BLaER1 treated with 17β-estradiol and CSF1 and Interleukin-3, amounts not matched to agents 10 nM and 100 nM (cell line): ENCODE measurements at regions not wholly inside any gene's neighbourhood (a gene's known extent, or its start where the extent isn't known, plus 50 kb on each side); places are given as distances from the start of the nearest gene placed in this dataset.

Source experiments
- H3K27ac ChIP-seq, 11 experiments: shearing (Covaris generic); formaldehyde crosslinking; 2 replicates each; pipeline ENCODE4 v1.8.1; 2022
- H3K27me3 ChIP-seq, 11 experiments: shearing (Covaris generic); formaldehyde crosslinking; 2 replicates each; pipeline ENCODE4 v1.8.1; 2022
- H3K36me3 ChIP-seq, 11 experiments: shearing (Covaris generic); formaldehyde crosslinking; 2 replicates each; pipeline ENCODE4 v1.8.1; 2022
- H3K4me1 ChIP-seq, 10 experiments: shearing (Covaris generic); formaldehyde crosslinking; 2 replicates each; pipeline ENCODE4 v1.8.1; 2022
- H3K4me2 ChIP-seq, 11 experiments: shearing (Covaris generic); formaldehyde crosslinking; 2 replicates each; pipeline ENCODE4 v1.8.1; 2022
- H3K4me3 ChIP-seq, 10 experiments: shearing (Covaris generic); formaldehyde crosslinking; 2 replicates each; pipeline ENCODE4 v1.8.1; 2022
- H3K9ac ChIP-seq, 11 experiments: shearing (Covaris generic); formaldehyde crosslinking; 2 replicates each; pipeline ENCODE4 v1.8.1; 2022
- H3K9me3 ChIP-seq, 11 experiments: shearing (Covaris generic); formaldehyde crosslinking; replicated peaks in 1 of 11; 2 replicates each; pipeline ENCODE4 v1.8.1; 2022
- H4K20me1 ChIP-seq, 11 experiments: shearing (Covaris generic); formaldehyde crosslinking; 2 replicates each; pipeline ENCODE4 v1.8.1; 2022
- Cebpa-rat ChIP-seq, 11 experiments: shearing (Covaris generic); IDR thresholded peaks; 2 replicates each; pipeline ENCODE4 v1.8.1; 2022

- no peak for TF ChIP-seq Cebpa-rat (IDR thresholded peaks at IDR 0.05)
- Histone ChIP-seq H3K36me3 (no peaks in the 10 kb centered on the region), H3K4me1 (no peaks in the 10 kb centered on the region), H3K9ac (no peak overlapping the region), H3K27me3 (no peaks in the 10 kb centered on the region), H3K4me2 (no peak overlapping the region), H3K27ac (no peak overlapping the region), H4K20me1 (no peaks in the 10 kb centered on the region), H3K9me3 (no peaks in the 10 kb centered on the region), H3K4me3 (no peak overlapping the region)
These were observed 957.0 kb downstream of the NCAM2 start for GRCh38 chr21:21955204-21955603.

GRCh38 chr21:21957490-21957889 is 959.3 kb downstream of the NCAM2 start:
- H3K27ac ChIP-seq, result no peak overlapping the region
- H3K4me1 ChIP-seq, result no peaks in the 10 kb centered on the region
- no peak for TF ChIP-seq Cebpa-rat (IDR thresholded peaks at IDR 0.05)
- H4K20me1 ChIP-seq, result no peaks in the 10 kb centered on the region
- H3K36me3 ChIP-seq, result no peaks in the 10 kb centered on the region
- no peaks in the 10 kb centered on the region for H3K9me3 ChIP-seq
- H3K4me3 ChIP-seq, result no peak overlapping the region
- H3K4me2 ChIP-seq, result no peak overlapping the region
- H3K9ac ChIP-seq, result no peak overlapping the region
- no peaks in the 10 kb centered on the region for H3K27me3 ChIP-seq

- Histone ChIP-seq H4K20me1 (no peaks in the 10 kb centered on the region), H3K36me3 (no peaks in the 10 kb centered on the region), H3K27me3 (no peaks in the 10 kb centered on the region), H3K4me1 (no peaks in the 10 kb centered on the region), H3K9me3 (peaks cover 19 to 36% (median 24%) of the 10 kb centered on the region in 11 experiments), H3K4me2 (no peak overlapping the region), H3K27ac (no peak overlapping the region), H3K9ac (no peak overlapping the region), H3K4me3 (no peak overlapping the region)
- TF ChIP-seq Cebpa-rat (IDR thresholded peaks at IDR 0.05), result no peak
These were observed 965.7 kb downstream of the NCAM2 start for GRCh38 chr21:21963911-21964310.

GRCh38 chr21:21968810-21969209 is 970.6 kb downstream of the NCAM2 start:
- Histone ChIP-seq H3K9me3 (peaks cover 17 to 24% (median 20%) of the 10 kb centered on the region in 11 experiments), H3K4me3 (no peak overlapping the region), H4K20me1 (no peaks in the 10 kb centered on the region), H3K9ac (no peak overlapping the region), H3K4me1 (no peaks in the 10 kb centered on the region), H3K27ac (no peak overlapping the region), H3K27me3 (no peaks in the 10 kb centered on the region), H3K36me3 (no peaks in the 10 kb centered on the region), H3K4me2 (no peak overlapping the region)
- TF ChIP-seq Cebpa-rat (IDR thresholded peaks at IDR 0.05), result no peak

- no peak for TF ChIP-seq Cebpa-rat (IDR thresholded peaks at IDR 0.05)
- no peak overlapping the region for H3K27ac ChIP-seq
- no peaks in the 10 kb centered on the region for H3K4me1 ChIP-seq
- no peaks in the 10 kb centered on the region for H4K20me1 ChIP-seq
- H3K4me2 ChIP-seq, result no peak overlapping the region
- peaks cover 13 to 20% (median 16%) of the 10 kb centered on the region in 11 experiments for H3K9me3 ChIP-seq
- no peaks in the 10 kb centered on the region for H3K36me3 ChIP-seq
- H3K27me3 ChIP-seq, result no peaks in the 10 kb centered on the region
- no peak overlapping the region for H3K4me3 ChIP-seq
- H3K9ac ChIP-seq, result no peak overlapping the region
These were observed 971.0 kb downstream of the NCAM2 start for GRCh38 chr21:21969211-21969610.

GRCh38 chr21:21971384-21971783 is 973.2 kb downstream of the NCAM2 start:
- Histone ChIP-seq H4K20me1 (no peaks in the 10 kb centered on the region), H3K27me3 (no peaks in the 10 kb centered on the region), H3K4me2 (no peak overlapping the region), H3K36me3 (no peaks in the 10 kb centered on the region), H3K4me1 (no peaks in the 10 kb centered on the region), H3K9ac (no peak overlapping the region), H3K27ac (no peak overlapping the region), H3K9me3 (no peaks in the 10 kb centered on the region), H3K4me3 (no peak overlapping the region)
- no peak for TF ChIP-seq Cebpa-rat (IDR thresholded peaks at IDR 0.05)

GRCh38 chr21:21973806-21974205 is 975.6 kb downstream of the NCAM2 start:
- H3K4me3 ChIP-seq, result no peak overlapping the region
- no peak overlapping the region for H3K4me2 ChIP-seq
- H3K4me1 ChIP-seq, result no peaks in the 10 kb centered on the region
- no peak overlapping the region for H3K27ac ChIP-seq
- TF ChIP-seq Cebpa-rat (IDR thresholded peaks at IDR 0.05), result no peak
- no peaks in the 10 kb centered on the region for H3K36me3 ChIP-seq
- no peaks in the 10 kb centered on the region for H3K9me3 ChIP-seq
- H3K27me3 ChIP-seq, result no peaks in the 10 kb centered on the region
- H4K20me1 ChIP-seq, result no peaks in the 10 kb centered on the region
- H3K9ac ChIP-seq, result no peak overlapping the region

- Histone ChIP-seq H3K9me3 (peaks cover 10 to 30% (median 23%) of the 10 kb centered on the region in 11 experiments; a peak in 19 of 22 replicates), H4K20me1 (no peaks in the 10 kb centered on the region), H3K27ac (peak overlapping the region in 3 of 11 experiments; percentile 12 to 57 (median 40); a peak in 1 of 22 replicates), H3K4me2 (peak overlapping the region in 7 of 11 experiments; percentile 31 to 70 (median 57); a peak in 10 of 22 replicates), H3K36me3 (no peaks in the 10 kb centered on the region), H3K4me3 (no peak overlapping the region), H3K4me1 (peaks cover 0 to 14% (median 11%) of the 10 kb centered on the region in 10 experiments; a peak in 16 of 20 replicates), H3K27me3 (no peaks in the 10 kb centered on the region), H3K9ac (no peak overlapping the region)
- no peak for TF ChIP-seq Cebpa-rat (IDR thresholded peaks at IDR 0.05)
These were observed 998.7 kb downstream of the NCAM2 start for GRCh38 chr21:21996891-21997290.

GRCh38 chr21:21997390-21998333 is 999.5 kb downstream of the NCAM2 start:
- H4K20me1 ChIP-seq, result no peaks in the 10 kb centered on the region
- no peak overlapping the region for H3K9ac ChIP-seq
- no peaks in the 10 kb centered on the region for H3K36me3 ChIP-seq
- peak overlapping the region in 5 of 11 experiments; percentile 8 to 57 (median 40); a peak in 6 of 22 replicates for H3K27ac ChIP-seq
- H3K4me1 ChIP-seq, result peaks cover 0 to 14% (median 11%) of the 10 kb centered on the region in 10 experiments; a peak in 16 of 20 replicates
- H3K4me2 ChIP-seq, result peak overlapping the region in 8 of 11 experiments; percentile 31 to 70 (median 56); a peak in 16 of 22 replicates
- no peak overlapping the region for H3K4me3 ChIP-seq
- no peak for TF ChIP-seq Cebpa-rat (IDR thresholded peaks at IDR 0.05)
- H3K27me3 ChIP-seq, result no peaks in the 10 kb centered on the region
- H3K9me3 ChIP-seq, result peaks cover 10 to 33% (median 24%) of the 10 kb centered on the region in 11 experiments; a peak in 19 of 22 replicates
